ENCODE measurements at regions not wholly inside any gene's neighbourhood (a gene's known extent, or its start where the extent isn't known, plus 50 kb on each side); places are given as distances from the start of the nearest gene placed in this dataset.

DNA sequence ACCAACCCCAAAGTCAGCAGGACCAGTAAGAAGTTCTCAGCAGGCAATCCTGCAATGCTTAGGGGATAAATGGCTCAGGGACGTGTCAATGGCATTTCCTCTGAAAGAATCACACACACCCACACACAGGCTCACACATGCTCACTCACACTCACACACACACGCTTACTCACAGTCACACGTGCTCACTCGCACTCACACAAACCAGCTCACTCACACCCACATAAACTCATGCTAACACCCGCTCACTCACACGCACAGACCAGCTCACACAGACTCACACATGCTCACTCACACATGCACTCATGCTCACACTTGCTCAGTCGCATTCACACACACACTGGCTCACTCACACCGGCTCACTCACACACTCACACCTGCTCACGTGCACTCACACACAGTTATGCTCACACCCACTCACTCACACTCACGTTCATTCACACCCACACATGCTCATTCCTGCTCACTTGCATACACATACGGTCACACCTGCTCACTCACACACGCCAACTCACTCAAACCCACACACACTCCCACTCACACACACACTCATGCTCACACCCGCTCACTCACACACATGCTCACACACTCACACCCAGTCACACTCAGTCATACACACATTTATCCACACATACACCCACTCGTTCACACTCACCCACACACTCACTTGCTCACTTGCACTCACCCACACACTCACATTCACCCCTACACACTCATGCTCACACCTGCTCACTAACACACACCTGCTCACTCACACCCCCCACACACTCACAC lies 436.8 kb downstream of the BCL11B start:
- no peak for DNase-seq

DNA sequence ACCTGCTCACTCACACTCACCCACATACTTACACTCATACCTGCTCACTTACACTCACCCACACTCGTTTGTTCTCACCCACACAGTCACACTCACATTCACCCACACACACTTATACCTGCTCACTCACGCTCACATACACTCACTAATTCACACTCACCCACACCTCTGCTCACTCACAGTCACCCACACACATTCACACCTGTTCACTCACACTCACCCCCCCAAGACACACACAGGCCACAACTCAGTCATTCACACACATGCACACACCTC lies 436.2 kb downstream of the BCL11B start:
- DNase-seq, result no peak

DNA sequence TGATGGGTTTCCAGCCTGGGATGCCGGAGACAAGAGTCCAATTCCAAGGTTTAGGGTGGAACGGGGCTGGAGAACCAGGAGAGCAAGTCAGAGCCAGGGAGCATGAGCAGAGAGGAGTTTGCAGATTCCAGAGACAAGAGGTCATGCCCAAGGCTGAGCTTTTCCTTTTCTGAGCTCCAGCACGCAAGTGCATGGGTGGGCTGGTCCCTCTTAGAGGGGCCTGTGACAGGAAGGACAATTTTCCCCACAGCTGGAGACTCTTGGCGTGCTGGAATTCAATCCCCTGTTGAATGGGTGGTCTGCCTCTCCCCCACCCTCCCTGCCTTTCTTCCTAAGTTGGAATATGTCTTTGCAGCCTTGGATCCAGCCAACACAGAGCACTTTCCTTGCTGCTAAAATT lies 431.9 kb downstream of the BCL11B start:
- DNase-seq, result no peak

DNA sequence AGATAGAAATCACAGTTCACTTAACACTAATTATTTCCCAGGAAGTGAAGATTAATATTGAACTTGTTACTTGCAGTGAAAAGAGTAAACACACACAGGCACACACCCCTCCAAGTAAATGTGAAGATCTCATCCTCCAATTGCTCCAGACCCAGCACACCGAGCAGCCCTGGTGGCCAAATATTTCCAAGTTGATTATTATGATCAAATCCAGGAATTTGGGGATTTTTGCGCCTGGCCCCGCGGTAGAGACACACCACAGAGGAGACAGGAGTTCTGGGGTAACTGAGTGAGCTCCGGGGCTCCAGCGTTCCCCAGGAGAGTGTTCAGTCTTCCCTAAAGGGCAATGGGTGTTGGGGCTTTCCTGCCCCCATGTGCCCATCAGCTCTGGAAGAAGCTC lies 431.5 kb downstream of the BCL11B start:
- no peak for DNase-seq

DNA sequence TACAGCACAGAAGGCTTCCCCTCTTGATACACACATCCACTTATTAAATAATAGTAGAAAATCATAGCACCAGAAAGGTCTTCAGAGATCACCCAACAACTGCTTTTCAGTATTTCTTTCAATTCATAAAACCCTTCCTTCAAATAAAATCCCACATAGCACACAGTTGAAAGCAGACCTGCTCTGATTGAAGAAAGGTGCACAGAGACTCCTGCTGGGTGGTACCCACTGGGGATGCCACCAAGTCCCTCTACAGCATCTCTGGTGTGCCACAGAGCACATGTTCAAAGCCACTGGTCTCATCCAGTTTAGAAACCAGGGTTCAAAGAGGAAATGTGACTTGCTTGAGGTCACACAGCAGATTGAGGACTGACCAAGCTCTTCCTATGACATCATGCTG lies 427.5 kb downstream of the BCL11B start:
- no peak for DNase-seq

DNA sequence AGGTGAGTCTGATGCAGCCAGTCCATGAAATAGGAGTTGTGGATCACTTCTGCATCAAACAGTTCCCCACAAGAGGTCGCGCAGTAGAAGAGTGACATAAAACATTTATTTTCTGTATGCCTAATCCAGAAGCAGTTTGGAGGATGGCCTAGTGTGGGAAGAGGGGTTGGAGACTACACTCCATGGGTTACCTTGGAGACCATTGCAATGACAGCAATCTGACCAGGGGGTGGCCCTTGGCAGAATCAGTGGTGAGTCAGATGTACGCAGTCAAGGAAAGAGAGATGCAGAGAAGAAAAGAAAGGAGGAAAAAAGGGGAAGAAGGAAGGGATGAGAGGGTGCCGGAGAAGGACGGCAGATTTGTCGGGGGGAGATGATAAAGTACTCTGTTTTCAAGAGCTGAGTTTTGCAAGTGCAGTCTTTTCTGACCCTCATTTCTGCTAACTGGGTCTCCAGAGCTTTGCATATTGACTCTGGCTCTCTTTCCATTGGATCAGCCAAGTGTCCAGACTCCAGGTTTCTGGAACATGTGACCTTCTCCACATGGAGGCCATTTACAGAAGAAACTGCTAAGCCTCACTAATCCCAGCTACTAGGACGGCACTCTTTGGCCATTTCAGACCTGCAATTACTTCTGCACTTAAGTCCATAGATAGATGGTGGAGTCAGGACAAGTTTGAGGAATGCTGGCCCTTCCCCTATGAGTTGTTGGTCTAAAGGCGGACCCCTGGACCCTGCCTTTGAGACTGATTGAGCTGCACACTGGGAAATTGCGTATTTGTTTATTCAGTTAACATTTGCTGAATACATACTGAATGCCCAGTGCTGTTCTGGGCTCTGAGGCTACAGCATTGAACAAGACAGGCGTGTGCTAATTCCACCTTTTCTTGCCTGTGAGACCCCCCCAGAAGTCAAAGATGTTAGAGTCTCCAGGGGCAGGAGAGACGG lies 424.2 kb downstream of the BCL11B start:
- no peak for DNase-seq

DNA sequence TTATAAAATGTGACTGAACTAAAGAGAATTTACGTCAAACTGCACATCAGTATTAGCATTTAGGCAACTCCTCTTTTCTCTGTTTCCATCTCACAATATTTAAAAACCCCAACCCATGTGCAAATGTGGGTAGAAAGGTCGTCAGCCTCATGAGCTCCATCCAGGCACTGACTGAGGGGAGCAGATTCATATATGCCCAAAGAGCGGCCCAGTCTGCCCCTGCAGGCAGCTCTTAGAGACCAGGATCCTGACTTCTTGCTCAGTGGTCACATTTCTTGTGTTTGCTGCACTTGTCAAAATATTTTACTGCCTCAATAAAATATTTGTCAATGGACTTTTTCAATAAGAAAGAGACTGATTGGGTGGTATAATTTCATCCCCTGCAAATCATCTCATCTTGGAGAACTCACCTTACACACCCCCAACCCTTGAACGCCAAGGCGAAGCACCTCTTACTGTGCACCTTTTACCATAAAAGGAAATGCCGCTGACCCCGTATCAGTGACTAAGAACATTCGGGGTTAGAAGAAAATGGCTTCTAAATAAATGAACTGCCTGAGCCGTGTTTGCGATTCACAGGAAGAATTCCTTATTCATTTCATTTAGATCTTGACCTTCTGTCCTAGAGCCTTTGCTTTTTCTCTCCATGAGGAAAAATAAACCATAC lies 418.8 kb downstream of the BCL11B start:
- no peak for DNase-seq

DNA sequence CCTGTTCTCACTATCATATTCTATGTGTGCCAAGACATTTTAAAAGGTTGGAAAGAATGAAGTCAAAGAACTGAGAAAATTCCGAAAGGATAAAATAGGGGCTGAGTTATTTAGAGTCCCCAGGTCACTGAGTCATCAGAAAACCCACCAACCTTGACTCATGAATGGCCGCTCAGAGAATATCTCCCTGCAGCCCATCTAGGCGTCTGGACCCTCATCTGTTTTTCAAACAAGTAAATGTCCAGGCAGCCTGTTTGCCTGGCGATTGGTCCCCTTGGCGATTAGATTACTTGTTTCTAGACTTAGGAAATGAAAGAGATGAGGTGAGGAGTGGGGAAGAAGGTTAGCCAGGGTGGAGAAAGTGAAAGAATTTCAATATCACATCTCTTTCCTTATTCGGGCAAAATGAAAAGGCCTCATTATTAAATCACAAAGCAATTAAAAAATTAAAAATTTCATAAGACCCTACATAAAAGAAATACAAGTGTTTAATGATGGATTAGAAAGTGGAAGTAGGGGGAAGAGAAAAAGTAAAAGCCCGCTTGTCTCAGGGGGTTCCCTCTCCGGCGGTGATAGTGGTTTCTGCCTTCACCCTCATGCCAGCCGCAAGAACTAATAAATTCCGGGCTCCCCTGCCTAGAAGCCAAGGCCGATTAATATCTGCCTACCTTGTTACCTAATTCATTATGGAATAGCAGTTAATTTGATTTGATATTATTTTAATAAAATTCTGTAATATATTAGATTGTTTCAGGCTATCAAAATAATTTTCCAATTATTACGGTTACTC lies 415.9 kb downstream of the BCL11B start:
- DNase-seq, result no peak

DNA sequence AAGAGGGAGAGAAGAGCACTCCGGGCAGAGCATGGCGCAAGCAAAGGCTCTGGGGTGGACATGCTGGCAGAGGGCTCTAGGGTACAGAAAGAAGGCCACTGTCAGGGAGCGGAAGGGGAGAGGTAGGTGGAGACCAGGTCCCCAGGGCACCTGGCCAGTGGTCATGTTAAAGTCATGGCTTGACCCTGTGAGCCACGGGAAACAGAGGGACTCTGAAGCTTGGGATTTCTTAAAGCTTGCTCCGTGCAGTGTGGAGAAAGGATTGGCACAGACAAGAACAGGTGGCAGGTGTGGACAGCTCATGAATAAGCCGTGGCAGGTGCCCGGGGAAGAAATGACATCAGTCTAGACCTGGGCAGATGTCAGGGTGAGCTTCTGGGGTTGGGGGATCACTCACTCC lies 413.8 kb downstream of the BCL11B start:
- no peak for DNase-seq

DNA sequence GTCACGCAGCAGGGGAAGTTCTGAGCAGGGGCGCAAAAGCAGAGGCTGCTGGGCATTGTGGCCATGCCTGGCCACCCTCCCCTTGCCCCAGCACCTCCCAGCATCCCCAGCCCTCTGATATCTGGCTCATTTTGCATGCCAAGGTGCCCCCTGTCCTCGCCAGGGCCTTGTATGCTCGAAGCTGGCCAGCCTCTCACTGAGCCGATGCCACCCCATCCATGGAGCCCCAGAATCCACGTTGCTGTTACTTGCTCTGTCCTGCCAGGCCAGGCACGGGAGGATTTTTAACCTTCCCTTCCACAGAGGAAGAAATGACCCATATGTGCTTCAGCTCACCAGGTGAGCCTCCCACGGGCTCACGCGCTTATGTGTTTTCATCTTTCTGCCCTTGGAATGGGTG lies 413.4 kb downstream of the BCL11B start:
- DNase-seq, result no peak

DNA sequence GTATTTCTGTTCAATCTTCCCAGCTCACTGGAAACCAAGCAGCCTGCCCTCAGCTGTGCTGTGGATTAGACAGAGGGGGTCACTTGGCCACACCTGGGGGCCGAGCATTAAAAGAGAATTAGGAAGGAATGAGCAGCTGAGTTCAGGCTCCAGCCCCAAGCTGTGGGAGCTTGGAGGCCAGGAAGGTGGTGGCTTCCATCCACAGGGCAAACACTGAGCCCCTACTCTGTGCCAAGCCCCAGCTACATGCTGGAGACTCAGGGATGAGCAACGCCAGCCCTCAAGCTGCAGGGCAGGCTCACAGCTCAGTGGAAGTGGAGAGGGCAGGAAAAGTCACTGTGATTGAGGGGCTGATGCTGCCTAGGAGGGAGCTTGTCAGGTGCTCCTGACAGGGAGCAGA lies 412.7 kb downstream of the BCL11B start:
- DNase-seq, result no peak

DNA sequence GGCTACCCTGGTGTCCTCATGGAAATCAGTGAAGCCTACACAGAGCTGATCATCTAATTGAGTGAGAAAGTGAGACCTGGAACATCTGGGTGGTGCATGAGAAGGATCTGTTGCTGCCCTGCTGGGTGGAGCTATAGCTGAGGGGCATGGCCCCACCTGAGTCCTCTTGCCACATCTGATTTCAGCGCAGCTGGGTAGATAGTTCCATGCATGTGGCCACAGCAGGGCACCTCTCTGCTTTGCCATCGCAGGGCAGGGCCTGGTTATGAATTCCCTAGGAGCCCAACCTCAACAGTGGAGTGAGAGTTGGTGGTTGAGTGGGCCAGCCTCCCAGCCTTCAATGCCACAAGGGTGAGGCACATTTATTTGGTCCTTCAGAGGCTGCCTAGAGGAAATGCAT lies 407.8 kb downstream of the BCL11B start:
- DNase-seq, result no peak

DNA sequence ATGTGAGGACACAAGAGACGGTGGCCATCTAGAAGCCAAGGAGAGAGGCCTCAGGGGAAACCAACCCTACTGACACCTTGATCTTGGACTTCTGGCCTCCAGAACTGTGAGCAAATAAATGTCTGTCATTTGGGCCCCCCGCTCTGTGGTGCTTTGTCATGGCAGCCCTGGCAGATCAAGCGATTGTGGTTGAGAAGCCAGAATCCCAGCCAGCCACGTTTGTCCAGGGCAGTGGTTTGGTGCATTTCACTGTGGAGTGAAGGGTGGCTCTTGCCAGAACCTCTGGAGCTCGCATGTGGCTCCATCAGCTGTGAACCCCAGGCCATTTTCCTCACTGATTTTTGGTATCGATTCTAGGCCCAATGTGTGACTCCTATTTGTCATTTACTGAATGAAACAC lies 404.9 kb downstream of the BCL11B start:
- no peak for DNase-seq

DNA sequence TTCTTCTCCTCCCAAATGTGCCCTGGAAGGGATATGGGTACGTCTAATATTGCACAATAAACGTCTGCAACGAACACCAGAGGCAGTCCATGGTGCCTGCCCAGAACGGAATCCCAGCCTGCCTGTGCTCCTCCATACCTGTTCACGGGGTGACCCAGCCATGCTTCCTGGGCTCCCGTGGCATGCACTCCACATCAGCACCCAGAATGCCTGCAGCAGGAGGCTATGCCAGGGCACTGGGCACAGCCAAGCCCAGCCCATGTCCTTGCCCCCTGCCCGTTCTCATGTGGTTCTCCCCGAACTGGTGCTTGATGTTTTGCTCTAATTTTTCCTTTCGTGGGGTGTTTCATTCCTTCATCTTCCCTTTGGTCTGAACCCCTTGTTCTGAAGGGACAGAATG lies 404.3 kb downstream of the BCL11B start:
- no peak for DNase-seq

DNA sequence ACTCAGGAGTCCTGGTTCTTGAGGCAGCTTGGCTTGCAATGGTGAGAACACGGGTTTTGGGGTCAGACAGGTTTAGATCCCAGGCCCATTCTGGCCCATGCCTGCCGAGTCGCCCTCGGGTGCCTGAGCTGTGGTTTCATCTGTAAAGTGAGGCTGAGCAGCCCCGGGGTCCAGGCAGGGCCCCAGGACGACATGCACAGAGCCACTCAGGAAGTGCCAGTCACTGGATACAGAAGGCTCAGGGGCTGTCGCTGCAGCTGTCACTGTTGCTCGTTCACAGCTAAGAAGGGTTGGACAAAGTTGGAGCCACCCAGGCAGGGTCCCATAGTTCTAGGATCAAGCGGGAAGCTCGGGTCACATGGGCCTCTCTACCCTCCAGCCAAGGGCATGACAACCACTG lies 403.1 kb downstream of the BCL11B start:
- no peak for DNase-seq

DNA sequence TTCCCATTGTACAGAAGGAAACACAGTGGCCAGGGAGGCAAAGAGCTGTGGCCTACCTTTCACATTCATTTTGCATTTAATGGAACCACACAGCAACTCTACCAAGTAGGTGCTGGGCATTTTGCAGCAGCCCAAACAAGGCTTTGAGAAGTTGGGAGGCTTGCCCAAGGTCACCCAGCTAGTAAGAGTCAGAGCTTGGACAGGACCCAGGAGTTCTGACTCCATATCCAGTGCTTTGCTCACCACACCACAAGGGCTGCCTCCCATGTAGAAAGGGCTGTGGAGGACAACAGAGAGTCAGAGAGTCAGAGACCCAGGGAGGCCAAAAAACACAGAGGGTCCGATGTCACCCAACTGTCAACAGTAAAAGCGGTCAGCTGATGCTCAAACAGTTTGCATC lies 400.2 kb downstream of the BCL11B start:
- no peak for DNase-seq

DNA sequence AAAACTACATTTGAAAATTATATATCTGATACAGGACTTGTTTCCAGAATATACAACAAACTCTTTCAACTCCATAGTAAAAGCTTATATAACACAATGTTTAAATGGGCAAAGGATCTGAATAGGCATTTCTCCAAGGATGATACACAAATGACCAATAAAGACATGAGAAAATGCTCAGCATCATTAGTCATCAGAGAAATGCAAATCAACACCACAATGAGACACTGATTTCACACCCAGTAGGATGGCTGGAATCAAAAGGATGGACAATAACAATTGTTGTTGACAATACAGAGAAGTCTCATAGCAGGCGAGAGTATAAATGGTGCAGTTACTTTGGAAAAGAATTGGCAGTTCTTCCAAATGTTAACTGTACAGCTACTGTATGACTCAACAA lies 394.9 kb downstream of the BCL11B start:
- no peak for DNase-seq

DNA sequence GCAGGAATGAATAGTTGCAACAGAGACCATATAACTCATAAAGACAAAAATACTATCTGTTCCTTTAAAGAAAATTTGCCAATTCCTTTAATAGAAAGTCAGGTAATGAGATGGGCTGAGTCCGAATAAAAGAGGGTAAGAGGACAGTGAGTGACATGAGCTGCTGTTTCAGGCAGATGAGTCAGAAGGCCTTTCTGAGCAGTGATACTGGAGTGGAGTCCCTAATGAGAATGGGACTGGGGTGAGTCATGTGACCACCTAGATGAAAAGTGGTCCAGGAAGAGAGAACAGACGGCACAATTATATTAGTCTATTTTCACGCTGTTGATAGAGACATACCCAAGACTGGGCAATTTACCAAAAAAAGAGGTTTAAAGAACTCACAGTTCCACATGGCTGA lies 393.7 kb downstream of the BCL11B start:
- no peak for DNase-seq

DNA sequence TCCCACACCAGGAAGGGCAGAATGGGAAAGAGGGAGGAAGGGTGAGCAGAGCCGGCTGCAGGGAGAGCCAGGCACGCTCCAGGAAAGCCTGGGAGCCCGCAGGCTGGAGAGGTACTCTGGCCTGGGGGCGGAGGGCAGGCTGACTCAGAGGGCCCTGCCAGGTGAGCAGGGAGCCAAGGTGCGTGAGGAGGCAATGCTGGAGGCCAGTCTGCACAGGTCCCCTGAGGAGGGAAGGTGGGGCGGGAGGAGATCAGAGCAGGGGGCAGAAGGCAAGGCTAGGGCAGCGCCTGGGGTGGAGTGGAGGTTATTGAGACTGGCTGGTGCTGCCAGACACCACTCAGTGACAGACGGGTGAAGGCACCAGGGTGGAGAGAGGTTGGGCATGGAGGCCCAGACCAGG lies 385.0 kb downstream of the BCL11B start:
- no peak for DNase-seq

DNA sequence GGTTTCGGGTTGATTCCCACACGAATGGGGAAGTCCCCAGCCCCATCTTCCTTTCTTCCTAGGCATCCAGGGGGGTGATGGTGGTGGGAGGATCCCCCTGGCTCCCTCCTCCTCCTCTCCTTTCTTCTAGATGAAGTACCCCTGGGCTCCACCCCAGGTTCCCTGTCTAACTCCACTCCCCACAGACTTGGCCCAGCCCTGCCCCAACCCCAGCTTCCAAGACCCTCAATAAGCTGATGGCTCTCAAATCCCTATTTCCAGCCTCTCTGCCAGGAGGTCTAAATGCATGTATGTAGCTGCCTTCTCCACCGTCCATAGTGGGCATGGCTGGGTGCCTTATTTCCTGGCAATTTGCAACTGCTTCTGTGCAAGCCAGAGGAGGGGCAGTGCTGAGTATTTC lies 383.7 kb downstream of the BCL11B start:
- no peak for DNase-seq

DNA sequence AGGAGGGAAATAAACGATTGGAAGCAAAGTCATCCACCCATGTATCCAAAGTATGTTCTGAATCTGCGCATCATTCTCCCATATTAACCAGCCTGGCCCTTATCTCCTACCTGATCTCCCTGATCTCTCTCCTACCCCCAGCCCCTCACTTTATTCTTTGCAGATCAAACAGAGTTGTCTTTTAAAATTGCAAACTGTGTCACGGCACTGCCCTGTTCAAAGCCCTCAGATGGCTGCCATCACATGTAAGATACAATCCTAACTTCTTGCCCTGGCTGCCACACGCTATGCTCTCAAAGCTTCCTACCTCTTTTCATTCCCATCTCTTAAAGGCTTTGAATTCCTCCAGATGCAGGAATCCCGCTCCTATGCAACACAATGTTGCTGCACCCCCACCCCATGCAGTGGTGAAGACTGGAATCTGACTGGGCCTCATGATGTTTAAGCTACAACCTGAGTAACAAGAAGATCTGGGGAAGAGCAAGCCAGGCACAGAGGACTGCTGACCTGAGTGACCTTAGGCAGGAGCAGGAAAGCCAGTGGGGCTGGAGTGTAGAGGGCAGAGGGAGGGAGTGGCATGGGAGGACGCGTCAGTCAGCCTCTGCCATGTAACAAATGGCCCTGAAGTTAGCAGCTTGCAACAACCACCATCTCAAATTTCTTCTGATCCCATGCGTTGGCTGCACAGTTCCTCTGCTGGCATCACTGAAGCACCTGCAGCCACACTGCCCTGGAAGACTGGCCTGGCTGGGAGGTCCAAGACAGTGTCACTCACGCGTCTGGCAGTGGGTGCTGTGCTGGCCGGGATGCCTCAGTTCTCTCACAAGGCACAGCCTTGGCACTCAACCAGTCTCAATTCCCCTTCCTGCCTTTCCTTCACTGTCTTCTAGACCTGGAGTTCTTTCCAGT lies 382.8 kb downstream of the BCL11B start:
- no peak for DNase-seq

DNA sequence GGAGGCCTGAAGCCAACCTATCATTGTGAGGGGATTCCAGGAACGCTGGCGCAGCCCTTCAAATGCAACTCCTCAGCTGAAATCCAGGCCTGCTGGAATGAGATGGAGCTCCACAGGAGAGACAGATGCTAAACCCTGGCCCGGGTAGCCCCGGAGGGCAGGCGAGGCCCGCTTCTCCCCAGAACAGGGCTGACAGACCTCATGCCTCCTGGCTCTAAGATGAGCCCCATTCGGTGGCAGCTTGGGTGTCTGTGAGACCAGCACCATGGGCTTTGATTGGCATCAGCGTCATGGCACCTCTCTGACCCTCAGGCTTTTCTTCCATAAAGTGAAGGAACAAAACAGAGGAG lies 382.2 kb downstream of the BCL11B start:
- DNase-seq, result no peak

Measured in right hindlimb (tissue), 1 donor.